HEK293T (cell line): ENCODE measurements at regions not wholly inside any gene's neighbourhood (a gene's known extent, or its start where the extent isn't known, plus 50 kb on each side); places are given as distances from the start of the nearest gene placed in this dataset.

ENCODE experiments used
- BHLHE40 ChIP-seq: fragments of 450-650 bp; IDR thresholded peaks from 2 replicates; pipeline ENCODE4 v1.6.1; 2016; ENCODE audit warnings: mild to moderate bottlenecking, moderate library complexity, borderline replicate concordance
- CTBP1 ChIP-seq: fragments of 450-650 bp; IDR thresholded peaks from 2 replicates; pipeline ENCODE4 v1.6.1; 2016; ENCODE audit warnings: borderline replicate concordance
- ELF4 ChIP-seq: fragments of 450-650 bp; IDR thresholded peaks from 2 replicates; pipeline ENCODE4 v1.6.1; 2017; ENCODE audit warnings: antibody characterized with exemption
- HDGF ChIP-seq: fragments of 450-650 bp; IDR thresholded peaks from 2 replicates; pipeline ENCODE4 v1.6.1; 2017; ENCODE audit warnings: antibody characterized with exemption, borderline replicate concordance
- LEF1 ChIP-seq: fragments of 450-650 bp; IDR thresholded peaks from 2 replicates; pipeline ENCODE4 v1.6.1; 2017; ENCODE audit warnings: mild to moderate bottlenecking, borderline replicate concordance
- NFRKB ChIP-seq: fragments of 450-650 bp; IDR thresholded peaks from 2 replicates; pipeline ENCODE4 v1.6.1; 2016; ENCODE audit warnings: mild to moderate bottlenecking, moderate library complexity
- SP1 ChIP-seq: fragments of 450-650 bp; IDR thresholded peaks from 2 replicates; pipeline ENCODE4 v1.6.1; 2017
- SUZ12 ChIP-seq: fragments of 450-650 bp; IDR thresholded peaks from 2 replicates; pipeline ENCODE4 v1.6.1; 2016; ENCODE audit warnings: mild to moderate bottlenecking

GRCh38 chr3:21803604-21804003, 52.6 kb upstream of the ZNF385D start:
- TF ChIP-seq SP1 (no peak), ELF4 (no peak), NFRKB (no peak), SUZ12 (no peak), CTBP1 (no peak), LEF1 (no peak), BHLHE40 (no peak), HDGF (no peak)
